ENCODE measurements at regions not wholly inside any gene's neighbourhood (a gene's known extent, or its start where the extent isn't known, plus 50 kb on each side); places are given as distances from the start of the nearest gene placed in this dataset.

GRCh38 chr2:8288206-8288605 is 393.6 kb upstream of the ID2 start:
- 65 to 70% methylated on average over 2 of the region's 2 CpGs for WGBS, 2 experiments (ENCODE audit: low coverage in 1 of 2, low lambda C conversion rate in 2 of 2, missing lambda C conversion rate in 2 of 2)
- in situ Hi-C loops (cut with MboI), result no loop called here

GRCh38 chr2:8289111-8289510 is 392.7 kb upstream of the ID2 start:
- Histone ChIP-seq H3K36me3 (ENCODE audit: low read depth) (no peaks in the 10 kb centered on the region), H4K20me1 (ENCODE audit: insufficient read depth) (no peaks in the 10 kb centered on the region), H3K4me2 (ENCODE audit: unreplicated experiment) (no peak overlapping the region), H3F3A (ENCODE audit: insufficient read depth) (no peaks in the 10 kb centered on the region), H3K9ac (no peak overlapping the region), H3K27ac (no peak overlapping the region), H3K9me3 (ENCODE audit: low read depth) (no peaks in the 10 kb centered on the region), H3K9me2 (ENCODE audit: insufficient read depth) (no peaks in the 10 kb centered on the region), H3K4me3 (no peak overlapping the region), H3K79me2 (ENCODE audit: insufficient read depth) (no peaks in the 10 kb centered on the region), H3K27me3 (replicated peaks; ENCODE audit: insufficient read depth) (no peaks in the 10 kb centered on the region), H3K4me1 (ENCODE audit: insufficient read depth) (no peaks in the 10 kb centered on the region), H2AFZ (no peak overlapping the region)
- in situ Hi-C loops (cut with MboI), result no loop called here
- 80 to 85% methylated on average over 4 of the region's 4 CpGs for WGBS, 2 experiments (ENCODE audit: low coverage in 1 of 2, low lambda C conversion rate in 2 of 2, missing lambda C conversion rate in 2 of 2)
- no peak for DNase-seq
- TF ChIP-seq EZH2phosphoT487 (IDR thresholded peaks at IDR 0.05; ENCODE audit: insufficient read depth, low read depth) (no peak), EZH2 (IDR thresholded peaks at IDR 0.05; ENCODE audit: insufficient read depth, poor library complexity, severe bottlenecking) (no peak)

More at GRCh38 chr2:8288206-8288605, 393.6 kb upstream of the ID2 start:
- no peak overlapping the region for H3K4me3 ChIP-seq
- H3K9me2 ChIP-seq (ENCODE audit: insufficient read depth), result no peaks in the 10 kb centered on the region
- TF ChIP-seq EZH2 (IDR thresholded peaks at IDR 0.05; ENCODE audit: insufficient read depth, poor library complexity, severe bottlenecking), result no peak
- no peak for TF ChIP-seq EZH2phosphoT487 (IDR thresholded peaks at IDR 0.05; ENCODE audit: insufficient read depth, low read depth)
- no peaks in the 10 kb centered on the region for H3K4me1 ChIP-seq (ENCODE audit: insufficient read depth)
- no peak overlapping the region for H3K4me2 ChIP-seq (ENCODE audit: unreplicated experiment)
- no peak overlapping the region for H2AFZ ChIP-seq
- H3K9me3 ChIP-seq (ENCODE audit: low read depth), result no peaks in the 10 kb centered on the region
- H3F3A ChIP-seq (ENCODE audit: insufficient read depth), result no peaks in the 10 kb centered on the region
- H3K27me3 ChIP-seq (replicated peaks; ENCODE audit: insufficient read depth), result no peaks in the 10 kb centered on the region
- no peak overlapping the region for H3K27ac ChIP-seq
- DNase-seq, result no peak
- H4K20me1 ChIP-seq (ENCODE audit: insufficient read depth), result no peaks in the 10 kb centered on the region
- H3K79me2 ChIP-seq (ENCODE audit: insufficient read depth), result no peaks in the 10 kb centered on the region
- no peaks in the 10 kb centered on the region for H3K36me3 ChIP-seq (ENCODE audit: low read depth)
- no peak overlapping the region for H3K9ac ChIP-seq

- Histone ChIP-seq H3K9me2 (ENCODE audit: insufficient read depth) (no peaks in the 10 kb centered on the region), H3K27ac (no peak overlapping the region), H3K4me3 (no peak overlapping the region), H3K4me1 (ENCODE audit: insufficient read depth) (no peaks in the 10 kb centered on the region), H3K9me3 (ENCODE audit: low read depth) (no peaks in the 10 kb centered on the region), H4K20me1 (ENCODE audit: insufficient read depth) (no peaks in the 10 kb centered on the region), H3K27me3 (replicated peaks; ENCODE audit: insufficient read depth) (no peaks in the 10 kb centered on the region), H3K79me2 (ENCODE audit: insufficient read depth) (no peaks in the 10 kb centered on the region), H3F3A (ENCODE audit: insufficient read depth) (no peaks in the 10 kb centered on the region), H3K36me3 (ENCODE audit: low read depth) (no peaks in the 10 kb centered on the region), H2AFZ (no peak overlapping the region), H3K4me2 (ENCODE audit: unreplicated experiment) (no peak overlapping the region), H3K9ac (no peak overlapping the region)
- TF ChIP-seq EZH2 (IDR thresholded peaks at IDR 0.05; ENCODE audit: insufficient read depth, poor library complexity, severe bottlenecking), result no peak
- no peak for TF ChIP-seq EZH2phosphoT487 (IDR thresholded peaks at IDR 0.05; ENCODE audit: insufficient read depth, low read depth)
- DNase-seq, result no peak
- in situ Hi-C loops (cut with MboI), result no loop called here
- 89 to 92% methylated on average over 9 of the region's 9 CpGs for WGBS, 2 experiments (ENCODE audit: low coverage in 1 of 2, low lambda C conversion rate in 2 of 2, missing lambda C conversion rate in 2 of 2)
Measured at GRCh38 chr2:8290771-8291352, 391.0 kb upstream of the ID2 start.

GRCh38 chr2:8296306-8296705 is 385.6 kb upstream of the ID2 start:
- Histone ChIP-seq H3K27ac (no peak overlapping the region), H3K4me2 (ENCODE audit: unreplicated experiment) (no peak overlapping the region), H3K36me3 (ENCODE audit: low read depth) (no peaks in the 10 kb centered on the region), H3K9me2 (ENCODE audit: insufficient read depth) (no peaks in the 10 kb centered on the region), H3K9me3 (ENCODE audit: low read depth) (no peaks in the 10 kb centered on the region), H4K20me1 (ENCODE audit: insufficient read depth) (no peaks in the 10 kb centered on the region), H3K27me3 (replicated peaks; ENCODE audit: insufficient read depth) (no peaks in the 10 kb centered on the region), H3F3A (ENCODE audit: insufficient read depth) (no peaks in the 10 kb centered on the region), H3K9ac (no peak overlapping the region), H3K79me2 (ENCODE audit: insufficient read depth) (no peaks in the 10 kb centered on the region), H2AFZ (no peak overlapping the region), H3K4me3 (no peak overlapping the region), H3K4me1 (ENCODE audit: insufficient read depth) (no peaks in the 10 kb centered on the region)
- in situ Hi-C loops (cut with MboI), result no loop called here
- DNase-seq, result no peak
- WGBS, 2 experiments (ENCODE audit: low coverage in 1 of 2, low lambda C conversion rate in 2 of 2, missing lambda C conversion rate in 2 of 2), result 92 to 97% methylated on average over 4 of the region's 4 CpGs
- TF ChIP-seq EZH2phosphoT487 (IDR thresholded peaks at IDR 0.05; ENCODE audit: insufficient read depth, low read depth), result no peak
- no peak for TF ChIP-seq EZH2 (IDR thresholded peaks at IDR 0.05; ENCODE audit: insufficient read depth, poor library complexity, severe bottlenecking)

Measured in GM23248 (cell line).